B cell (primary cell): ENCODE measurements at regions not wholly inside any gene's neighbourhood (a gene's known extent, or its start where the extent isn't known, plus 50 kb on each side); places are given as distances from the start of the nearest gene placed in this dataset.
"Not testable (repeated sequence)": the region's sequence is repeated elsewhere in the genome, so short reads cannot be mapped to it uniquely, and the experiment has no call there.

ENCODE experiments used
- EZH2 ChIP-seq: IDR thresholded peaks from 2 replicates; pipeline ENCODE4 v1.6.1; 2012; ENCODE audit warnings: borderline replicate concordance, low read depth, mild to moderate bottlenecking, moderate library complexity, low read length; ENCODE audit not compliant: insufficient read depth, poor library complexity, severe bottlenecking
- TF ChIP-seq, protein P1 (sequence below): fragments of 200-600 bp; IDR thresholded peaks from one replicate; pipeline ENCODE4 v1.8.0; 2022; ENCODE audit warnings: antibody characterized with exemption, mild to moderate bottlenecking

DNA sequence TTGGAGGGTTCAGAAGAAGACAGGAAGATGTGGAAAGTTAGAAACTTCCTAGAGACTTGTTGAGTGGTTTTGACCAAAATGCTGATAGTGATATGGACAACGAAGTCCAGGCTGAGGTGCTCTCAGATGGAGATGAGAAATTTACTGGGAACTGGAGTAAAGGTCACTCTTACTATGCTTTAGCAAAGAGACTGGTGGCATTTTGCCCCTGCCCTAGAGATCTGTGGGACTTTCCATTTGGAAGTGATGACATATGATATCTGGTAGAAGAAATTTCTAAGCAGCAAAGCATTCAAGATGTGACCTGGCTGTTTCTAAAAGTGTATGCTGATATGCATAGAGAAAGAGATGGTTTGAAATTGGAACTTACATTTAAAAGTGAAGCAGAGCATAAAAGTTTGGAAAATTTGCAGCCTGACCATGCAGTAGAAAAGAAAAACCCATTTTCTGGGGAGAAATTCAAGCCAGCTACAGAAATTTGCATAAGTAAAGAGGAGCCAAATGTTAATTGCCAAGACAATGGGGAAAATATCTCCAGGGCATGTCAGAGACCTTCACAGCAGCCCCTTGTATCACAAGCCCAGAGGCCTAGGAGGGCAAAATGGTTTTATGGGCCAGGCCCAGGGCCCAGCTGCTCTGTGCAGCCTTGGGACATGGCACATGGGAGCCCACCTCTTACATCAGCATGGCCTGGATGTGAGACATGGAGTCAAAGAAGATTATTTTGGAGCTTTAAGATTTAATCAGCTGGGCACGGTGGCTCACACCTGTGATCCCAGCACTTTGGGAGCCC, 63.1 kb upstream of the SLC1A4 start:
- TF ChIP-seq EZH2 = not testable (repeated sequence)
- TF ChIP-seq, protein P1, sequence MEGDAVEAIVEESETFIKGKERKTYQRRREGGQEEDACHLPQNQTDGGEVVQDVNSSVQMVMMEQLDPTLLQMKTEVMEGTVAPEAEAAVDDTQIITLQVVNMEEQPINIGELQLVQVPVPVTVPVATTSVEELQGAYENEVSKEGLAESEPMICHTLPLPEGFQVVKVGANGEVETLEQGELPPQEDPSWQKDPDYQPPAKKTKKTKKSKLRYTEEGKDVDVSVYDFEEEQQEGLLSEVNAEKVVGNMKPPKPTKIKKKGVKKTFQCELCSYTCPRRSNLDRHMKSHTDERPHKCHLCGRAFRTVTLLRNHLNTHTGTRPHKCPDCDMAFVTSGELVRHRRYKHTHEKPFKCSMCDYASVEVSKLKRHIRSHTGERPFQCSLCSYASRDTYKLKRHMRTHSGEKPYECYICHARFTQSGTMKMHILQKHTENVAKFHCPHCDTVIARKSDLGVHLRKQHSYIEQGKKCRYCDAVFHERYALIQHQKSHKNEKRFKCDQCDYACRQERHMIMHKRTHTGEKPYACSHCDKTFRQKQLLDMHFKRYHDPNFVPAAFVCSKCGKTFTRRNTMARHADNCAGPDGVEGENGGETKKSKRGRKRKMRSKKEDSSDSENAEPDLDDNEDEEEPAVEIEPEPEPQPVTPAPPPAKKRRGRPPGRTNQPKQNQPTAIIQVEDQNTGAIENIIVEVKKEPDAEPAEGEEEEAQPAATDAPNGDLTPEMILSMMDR = not testable (repeated sequence)
